HCT116 (cell line): ENCODE measurements at regions not wholly inside any gene's neighbourhood (a gene's known extent, or its start where the extent isn't known, plus 50 kb on each side); places are given as distances from the start of the nearest gene placed in this dataset.

Experiments used
- ATAC-seq: fragments of 200-7000 bp; cut with Tn5 transposase; 2 replicates; pipeline ENCODE4 v1.9.1; 2020; ENCODE audit warnings: mild to moderate bottlenecking, moderate library complexity
- BruUV-seq: library from RNA; stranded (reverse); fragments of 400-500 nt; replicated peaks from 2 replicates; lab custom pipeline; 2021; lab: Mats Ljungman, UMichigan
- CTCF ChIA-PET: fragments of 300-600 bp; sonication (Branson Sonifier 250); formaldehyde crosslinking; loops from one replicate; lab custom pipeline; 2021; ENCODE audit warnings: antibody characterized with exemption; lab: Charles Lee
- POLR2A ChIA-PET: fragments of 300-600, 350-600 bp; sonication (Branson Sonifier 250); formaldehyde crosslinking; loops from one replicate; lab custom pipeline; 2021; ENCODE audit warnings: antibody characterized with exemption; lab: Charles Lee
- RAD21 ChIA-PET, 2 experiments: fragments of 300-600 bp; sonication (Branson Sonifier 250); formaldehyde crosslinking; loops; one replicate each; lab custom pipeline; 2023; ENCODE audit warnings: low total read pairs in 2 of 2; ENCODE audit not compliant: uncharacterized antibody in 2 of 2, unreplicated experiment in 2 of 2, low non-redundant PET in 1 of 2; lab: Charles Lee
- DNase-seq: peaks from one replicate; pipeline ENCODE4 v3.0.0-alpha.2; 2010; ENCODE audit warnings: low read depth, low spot score
- H2AFZ ChIP-seq: fragments of 200-600 bp; shearing (Covaris generic), sonication (generic); 2 replicates; pipeline ENCODE4 v1.6.1; 2017; ENCODE audit warnings: low read depth, mixed run types, mixed read lengths, antibody characterized with exemption, low read length; ENCODE audit not compliant: poor library complexity, severe bottlenecking
- H3K27ac ChIP-seq: 2 replicates; pipeline ENCODE4 v1.5.1; 2012; ENCODE audit warnings: low read depth, low read length
- H3K27me3 ChIP-seq: fragments of 200-600 bp; sonication (generic); 2 replicates; pipeline ENCODE4 v1.6.1; 2016; ENCODE audit warnings: mixed run types, low read length, mixed read lengths; ENCODE audit not compliant: insufficient read depth
- H3K36me3 ChIP-seq, 2 experiments: fragments of 200-500 bp in 1 of 2; fragments of 200-600 bp in 1 of 2; sonication (Bioruptor generic) in 1 of 2; sonication (generic) in 1 of 2; 2 replicates each; pipeline versions ENCODE4 v1.5.1 to v1.6.1; 2014 to 2016; ENCODE audit warnings: low read length in 2 of 2, inconsistent platforms in 1 of 2, mixed read lengths in 1 of 2, mixed run types in 1 of 2; ENCODE audit not compliant: insufficient read depth in 2 of 2, control insufficient read depth in 1 of 2
- H3K4me1 ChIP-seq, 2 experiments: fragments of 200-600 bp in 1 of 2; sonication (generic) in 1 of 2; 2 replicates each; pipeline versions ENCODE4 v1.5.1 to v1.6.1; 2012 to 2017; ENCODE audit warnings: low read length in 2 of 2, inconsistent platforms in 1 of 2, mild to moderate bottlenecking in 1 of 2, mixed read lengths in 1 of 2, mixed run types in 1 of 2, moderate library complexity in 1 of 2; ENCODE audit not compliant: insufficient read depth in 2 of 2, control insufficient read depth in 1 of 2
- H3K4me2 ChIP-seq: fragments of 200-600 bp; sonication (generic); 2 replicates; pipeline ENCODE4 v1.6.1; 2017; ENCODE audit warnings: mixed run types, low read length, mixed read lengths
- H3K4me3 ChIP-seq, 2 experiments: fragments of 200-600 bp in 1 of 2; sonication (generic) in 1 of 2; replicated peaks in 1 of 2; 2 replicates each; pipeline ENCODE4 v1.5.1; 2011 to 2016; ENCODE audit warnings: low read length in 2 of 2, control low read depth in 1 of 2, low read depth in 1 of 2, mild to moderate bottlenecking in 1 of 2, mixed read lengths in 1 of 2, mixed run types in 1 of 2
- H3K79me2 ChIP-seq: fragments of 200-600 bp; sonication (generic); 2 replicates; pipeline ENCODE4 v1.6.1; 2017; ENCODE audit warnings: mild to moderate bottlenecking, mixed run types, low read length, moderate library complexity, mixed read lengths; ENCODE audit not compliant: insufficient read depth
- H3K9ac ChIP-seq: fragments of 200-600 bp; sonication (generic); 2 replicates; pipeline ENCODE4 v1.6.1; 2016; ENCODE audit warnings: low read length, mixed read lengths
- H3K9me2 ChIP-seq: fragments of 200-600 bp; sonication (generic), shearing (Covaris generic); 2 replicates; pipeline ENCODE4 v1.6.1; 2017; ENCODE audit warnings: mixed run types, mild to moderate bottlenecking, moderate library complexity; ENCODE audit not compliant: insufficient read depth
- H3K9me3 ChIP-seq, 2 experiments: fragments of 200-500 bp in 1 of 2; fragments of 200-600 bp in 1 of 2; sonication (Bioruptor generic) in 1 of 2; sonication (generic) in 1 of 2; 2 replicates each; pipeline ENCODE4 v1.6.1; 2014 to 2017; ENCODE audit warnings: low read length in 2 of 2, mixed read lengths in 2 of 2, inconsistent platforms in 1 of 2, low read depth in 1 of 2, mild to moderate bottlenecking in 1 of 2, mixed run types in 1 of 2, moderate library complexity in 1 of 2; ENCODE audit not compliant: control insufficient read depth in 1 of 2, insufficient read depth in 1 of 2
- H4K20me1 ChIP-seq: fragments of 200-600 bp; sonication (generic), shearing (Covaris generic); 2 replicates; pipeline ENCODE4 v1.6.1; 2017; ENCODE audit warnings: mixed run types, mild to moderate bottlenecking, moderate library complexity; ENCODE audit not compliant: insufficient read depth
- EGR1 ChIP-seq: IDR thresholded peaks from 2 replicates; pipeline ENCODE4 v1.6.1; 2012; ENCODE audit warnings: low read depth
- EZH2 ChIP-seq: fragments of 200-600 bp; sonication (generic); IDR thresholded peaks from 2 replicates; pipeline ENCODE4 v1.6.1; 2017; ENCODE audit warnings: antibody characterized with exemption, mixed run types
- JUND ChIP-seq: IDR thresholded peaks from 2 replicates; pipeline ENCODE4 v1.6.1; 2012
- MAX ChIP-seq: IDR thresholded peaks from 2 replicates; pipeline ENCODE4 v1.6.1; 2012
- SIN3A ChIP-seq: IDR thresholded peaks from 2 replicates; pipeline ENCODE4 v1.6.1; 2012; ENCODE audit warnings: low read depth
- SP1 ChIP-seq: IDR thresholded peaks from 2 replicates; pipeline ENCODE4 v1.6.1; 2012; ENCODE audit warnings: low read depth
- YY1 ChIP-seq: IDR thresholded peaks from 2 replicates; pipeline ENCODE4 v1.6.1; 2011; ENCODE audit warnings: low read length, low read depth, moderate library complexity, mild to moderate bottlenecking; ENCODE audit not compliant: insufficient replicate concordance; ENCODE audit errors: extremely low read depth
- ZFX ChIP-seq: fragments of 450-650 bp; IDR thresholded peaks from 2 replicates; pipeline ENCODE4 v1.6.1; 2017
- ZNF274 ChIP-seq: fragments of 200-500 bp; sonication (Bioruptor generic); IDR thresholded peaks from 2 replicates; pipeline ENCODE4 v1.6.1; 2014; ENCODE audit warnings: mild to moderate bottlenecking, low read depth, low read length, inconsistent platforms
- intact Hi-C: fragments of 100-400 bp; cut with micrococcal nuclease; formaldehyde crosslinking; loops from 2 replicates; pipeline ENCODE4 v1.10.0; 2022
- TF ChIP-seq, protein P1 (sequence below), 3 experiments: fragments of 200-600 bp in 1 of 3; sonication (generic) in 1 of 3; IDR thresholded peaks in 2 of 3; conservative IDR thresholded peaks in 1 of 3; 2 replicates each; pipeline ENCODE4 v1.5.1; 2012 to 2017; ENCODE audit warnings: low read depth in 2 of 3, low read length in 2 of 3, antibody characterized with exemption in 1 of 3, borderline replicate concordance in 1 of 3, control low read depth in 1 of 3, mild to moderate bottlenecking in 1 of 3, mixed read lengths in 1 of 3, mixed run types in 1 of 3, moderate library complexity in 1 of 3; ENCODE audit not compliant: insufficient read depth in 1 of 3
- TF ChIP-seq, protein P2 (sequence below): IDR thresholded peaks from 2 replicates; pipeline ENCODE4 v1.6.1; 2012; ENCODE audit warnings: low read depth

- Histone ChIP-seq H3K4me3 (no peak overlapping the region), H3K4me2 (no peak overlapping the region), H2AFZ (no peak overlapping the region), H3K36me3 (no peaks in the 10 kb centered on the region), H3K9me2 (no peaks in the 10 kb centered on the region), H3K27me3 (no peaks in the 10 kb centered on the region), H3K4me1 (no peaks in the 10 kb centered on the region), H3K79me2 (no peaks in the 10 kb centered on the region), H3K27ac (no peak overlapping the region), H3K9me3 (no peaks in the 10 kb centered on the region), H4K20me1 (no peaks in the 10 kb centered on the region), H3K9ac (no peak overlapping the region)
- intact Hi-C loops: no loop called here
- ChIA-PET POLR2A (no interaction called here), CTCF (no interaction called here), RAD21 (no interaction called here)
- no peak for ATAC-seq
- TF ChIP-seq SP1 (no peak), JUND (no peak), ZFX (no peak), ZNF274 (no peak), EGR1 (no peak), MAX (no peak), SIN3A (no peak), EZH2 (no peak), YY1 (no peak)
- TF ChIP-seq, protein P1, sequence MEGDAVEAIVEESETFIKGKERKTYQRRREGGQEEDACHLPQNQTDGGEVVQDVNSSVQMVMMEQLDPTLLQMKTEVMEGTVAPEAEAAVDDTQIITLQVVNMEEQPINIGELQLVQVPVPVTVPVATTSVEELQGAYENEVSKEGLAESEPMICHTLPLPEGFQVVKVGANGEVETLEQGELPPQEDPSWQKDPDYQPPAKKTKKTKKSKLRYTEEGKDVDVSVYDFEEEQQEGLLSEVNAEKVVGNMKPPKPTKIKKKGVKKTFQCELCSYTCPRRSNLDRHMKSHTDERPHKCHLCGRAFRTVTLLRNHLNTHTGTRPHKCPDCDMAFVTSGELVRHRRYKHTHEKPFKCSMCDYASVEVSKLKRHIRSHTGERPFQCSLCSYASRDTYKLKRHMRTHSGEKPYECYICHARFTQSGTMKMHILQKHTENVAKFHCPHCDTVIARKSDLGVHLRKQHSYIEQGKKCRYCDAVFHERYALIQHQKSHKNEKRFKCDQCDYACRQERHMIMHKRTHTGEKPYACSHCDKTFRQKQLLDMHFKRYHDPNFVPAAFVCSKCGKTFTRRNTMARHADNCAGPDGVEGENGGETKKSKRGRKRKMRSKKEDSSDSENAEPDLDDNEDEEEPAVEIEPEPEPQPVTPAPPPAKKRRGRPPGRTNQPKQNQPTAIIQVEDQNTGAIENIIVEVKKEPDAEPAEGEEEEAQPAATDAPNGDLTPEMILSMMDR (IDR thresholded peaks at IDR 0.05 in 2 of 3, conservative IDR thresholded peaks at IDR 0.05 in 1 of 3; ENCODE audit: borderline replicate concordance in 1 of 3, insufficient read depth in 1 of 3, low read depth in 2 of 3, low read length in 2 of 3): no peak
- TF ChIP-seq, protein P2, sequence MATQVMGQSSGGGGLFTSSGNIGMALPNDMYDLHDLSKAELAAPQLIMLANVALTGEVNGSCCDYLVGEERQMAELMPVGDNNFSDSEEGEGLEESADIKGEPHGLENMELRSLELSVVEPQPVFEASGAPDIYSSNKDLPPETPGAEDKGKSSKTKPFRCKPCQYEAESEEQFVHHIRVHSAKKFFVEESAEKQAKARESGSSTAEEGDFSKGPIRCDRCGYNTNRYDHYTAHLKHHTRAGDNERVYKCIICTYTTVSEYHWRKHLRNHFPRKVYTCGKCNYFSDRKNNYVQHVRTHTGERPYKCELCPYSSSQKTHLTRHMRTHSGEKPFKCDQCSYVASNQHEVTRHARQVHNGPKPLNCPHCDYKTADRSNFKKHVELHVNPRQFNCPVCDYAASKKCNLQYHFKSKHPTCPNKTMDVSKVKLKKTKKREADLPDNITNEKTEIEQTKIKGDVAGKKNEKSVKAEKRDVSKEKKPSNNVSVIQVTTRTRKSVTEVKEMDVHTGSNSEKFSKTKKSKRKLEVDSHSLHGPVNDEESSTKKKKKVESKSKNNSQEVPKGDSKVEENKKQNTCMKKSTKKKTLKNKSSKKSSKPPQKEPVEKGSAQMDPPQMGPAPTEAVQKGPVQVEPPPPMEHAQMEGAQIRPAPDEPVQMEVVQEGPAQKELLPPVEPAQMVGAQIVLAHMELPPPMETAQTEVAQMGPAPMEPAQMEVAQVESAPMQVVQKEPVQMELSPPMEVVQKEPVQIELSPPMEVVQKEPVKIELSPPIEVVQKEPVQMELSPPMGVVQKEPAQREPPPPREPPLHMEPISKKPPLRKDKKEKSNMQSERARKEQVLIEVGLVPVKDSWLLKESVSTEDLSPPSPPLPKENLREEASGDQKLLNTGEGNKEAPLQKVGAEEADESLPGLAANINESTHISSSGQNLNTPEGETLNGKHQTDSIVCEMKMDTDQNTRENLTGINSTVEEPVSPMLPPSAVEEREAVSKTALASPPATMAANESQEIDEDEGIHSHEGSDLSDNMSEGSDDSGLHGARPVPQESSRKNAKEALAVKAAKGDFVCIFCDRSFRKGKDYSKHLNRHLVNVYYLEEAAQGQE: no peak
- no TSS peak for BruUV-seq
- no peak for DNase-seq
These were observed 258.4 kb upstream of the FAR2 start for GRCh38 chr12:28890664-28891063.
